ENCODE measurements at regions not wholly inside any gene's neighbourhood (a gene's known extent, or its start where the extent isn't known, plus 50 kb on each side); places are given as distances from the start of the nearest gene placed in this dataset.

DNA sequence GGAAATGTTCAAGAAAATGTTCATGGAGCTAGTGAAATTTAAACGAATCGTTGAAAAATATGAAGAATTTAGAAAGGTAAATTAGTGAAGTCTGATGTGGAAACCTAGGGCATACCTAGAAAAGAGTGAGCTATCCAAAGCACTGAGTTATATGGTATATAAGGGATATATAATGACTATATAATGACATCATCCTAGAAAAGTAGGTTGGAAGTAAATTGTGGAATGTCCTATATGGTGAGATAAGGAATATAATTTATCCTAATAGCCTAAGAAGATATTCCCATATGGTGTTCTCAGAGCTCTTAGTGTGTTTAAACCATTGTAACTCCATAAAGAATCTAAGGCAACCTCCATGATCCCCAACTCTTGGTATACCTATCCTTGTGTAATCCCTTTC, 876.4 kb upstream of the ADGRL2 start:
- DNase-seq (ENCODE audit: low read depth in 1 of 2, low spot score in 2 of 2) (no peak), FAIRE-seq (no peak)
- H2AFZ ChIP-seq (ENCODE audit: low read length): no peak overlapping the region
- H3K79me2 ChIP-seq (ENCODE audit: control insufficient read depth in 1 of 2, insufficient read depth in 2 of 2, low read length in 2 of 2): no peaks in the 10 kb centered on the region
- H4K91ac ChIP-seq (replicated peaks; ENCODE audit: insufficient read length, low read length): no peak overlapping the region
- no peak overlapping the region for H3K9ac ChIP-seq (replicated peaks in 1 of 4; ENCODE audit: extremely low read depth in 1 of 4, low read depth in 3 of 4, low read length in 3 of 4)
- CTCF ChIA-PET (ENCODE audit: partially characterized antibody): no interaction called here
- no peaks in the 10 kb centered on the region for H3K4me1 ChIP-seq (replicated peaks in 1 of 4; ENCODE audit: control insufficient read depth in 3 of 4, insufficient read depth in 4 of 4, low read length in 3 of 4)
- no peak overlapping the region for H2BK5ac ChIP-seq (ENCODE audit: low read depth, low read length)
- H4K5ac ChIP-seq (ENCODE audit: insufficient read length, low read depth, low read length): no peak overlapping the region
- no peak overlapping the region for H3K4ac ChIP-seq (replicated peaks; ENCODE audit: insufficient read length, low read depth, low read length)
- no peaks in the 10 kb centered on the region for H3K27me3 ChIP-seq (replicated peaks in 1 of 4; ENCODE audit: control insufficient read depth in 3 of 4, extremely low read depth in 1 of 4, insufficient read depth in 3 of 4, low read length in 3 of 4)
- H2BK20ac ChIP-seq (ENCODE audit: low read length): no peak overlapping the region
- H4K20me1 ChIP-seq (replicated peaks in 1 of 2; ENCODE audit: control insufficient read depth in 1 of 2, insufficient read depth in 2 of 2, low read length in 2 of 2): no peaks in the 10 kb centered on the region
- WGBS, 2 experiments (ENCODE audit: extremely low coverage in 1 of 2, insufficient coverage in 1 of 2, insufficient read length in 1 of 2, insufficient replicate concordance in 2 of 2, low coverage in 1 of 2, low lambda C conversion rate in 2 of 2, missing lambda C conversion rate in 1 of 2): 89 to 100% methylated on average over 2 of the region's 2 CpGs
- H2AK5ac ChIP-seq (ENCODE audit: low read depth, low read length): no peak overlapping the region
- H3K4me2 ChIP-seq (ENCODE audit: insufficient read depth in 1 of 2, low read depth in 2 of 2, low read length in 2 of 2): no peak overlapping the region
- H3K27ac ChIP-seq (ENCODE audit: low read depth, low read length): no peak overlapping the region
- no peak overlapping the region for H2BK15ac ChIP-seq (ENCODE audit: low read length)
- POLR2A ChIA-PET (ENCODE audit: partially characterized antibody): no interaction called here
- no peak overlapping the region for H3K14ac ChIP-seq (ENCODE audit: insufficient read length)
- H3K23ac ChIP-seq (ENCODE audit: insufficient read length): no peak overlapping the region
- H2BK12ac ChIP-seq (ENCODE audit: low read depth, low read length): no peak overlapping the region
- H3K56ac ChIP-seq (replicated peaks; ENCODE audit: insufficient read length, low read depth, low read length): no peak overlapping the region
- no peak overlapping the region for H3K18ac ChIP-seq (ENCODE audit: extremely low read depth, low read length)
- no peaks in the 10 kb centered on the region for H3K36me3 ChIP-seq (ENCODE audit: control insufficient read depth in 2 of 4, insufficient read depth in 4 of 4, low read length in 3 of 4)
- no peak overlapping the region for H3K4me3 ChIP-seq (ENCODE audit: extremely low read depth in 1 of 4, insufficient read depth in 2 of 4, low read depth in 3 of 4, low read length in 4 of 4)
- H3K23me2 ChIP-seq (ENCODE audit: low read depth, low read length): no peaks in the 10 kb centered on the region
- H2BK120ac ChIP-seq (replicated peaks; ENCODE audit: low read depth, low read length): no peak overlapping the region
- TF ChIP-seq, protein P1, sequence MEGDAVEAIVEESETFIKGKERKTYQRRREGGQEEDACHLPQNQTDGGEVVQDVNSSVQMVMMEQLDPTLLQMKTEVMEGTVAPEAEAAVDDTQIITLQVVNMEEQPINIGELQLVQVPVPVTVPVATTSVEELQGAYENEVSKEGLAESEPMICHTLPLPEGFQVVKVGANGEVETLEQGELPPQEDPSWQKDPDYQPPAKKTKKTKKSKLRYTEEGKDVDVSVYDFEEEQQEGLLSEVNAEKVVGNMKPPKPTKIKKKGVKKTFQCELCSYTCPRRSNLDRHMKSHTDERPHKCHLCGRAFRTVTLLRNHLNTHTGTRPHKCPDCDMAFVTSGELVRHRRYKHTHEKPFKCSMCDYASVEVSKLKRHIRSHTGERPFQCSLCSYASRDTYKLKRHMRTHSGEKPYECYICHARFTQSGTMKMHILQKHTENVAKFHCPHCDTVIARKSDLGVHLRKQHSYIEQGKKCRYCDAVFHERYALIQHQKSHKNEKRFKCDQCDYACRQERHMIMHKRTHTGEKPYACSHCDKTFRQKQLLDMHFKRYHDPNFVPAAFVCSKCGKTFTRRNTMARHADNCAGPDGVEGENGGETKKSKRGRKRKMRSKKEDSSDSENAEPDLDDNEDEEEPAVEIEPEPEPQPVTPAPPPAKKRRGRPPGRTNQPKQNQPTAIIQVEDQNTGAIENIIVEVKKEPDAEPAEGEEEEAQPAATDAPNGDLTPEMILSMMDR (IDR thresholded peaks at IDR 0.05; ENCODE audit: control extremely low read depth in 1 of 3, insufficient read depth in 1 of 3, low read depth in 1 of 3, low read length in 3 of 3): no peak
- H4K8ac ChIP-seq (ENCODE audit: extremely low read depth, insufficient read depth, low read length): no peak overlapping the region
- H3K79me1 ChIP-seq (ENCODE audit: low read depth, low read length): no peaks in the 10 kb centered on the region
- no peaks in the 10 kb centered on the region for H3K9me3 ChIP-seq (ENCODE audit: insufficient read depth in 2 of 2, low read depth in 1 of 2, low read length in 1 of 2)

Data from H1 (cell line).